GM23248 (cell line): ENCODE measurements at regions not wholly inside any gene's neighbourhood (a gene's known extent, or its start where the extent isn't known, plus 50 kb on each side); places are given as distances from the start of the nearest gene placed in this dataset.

ENCODE experiments used
- DNase-seq: peaks from one replicate; pipeline ENCODE4 v3.0.0-alpha.2; 2015
- H2AFZ ChIP-seq: fragments of 200-600 bp; sonication (generic); 2 replicates; pipeline ENCODE4 v1.6.1; 2016; ENCODE audit warnings: antibody characterized with exemption
- H3F3A ChIP-seq: fragments of 200-600 bp; sonication (generic); 2 replicates; pipeline ENCODE4 v1.6.1; 2016; ENCODE audit warnings: mild to moderate bottlenecking, antibody characterized with exemption, mixed run types; ENCODE audit not compliant: insufficient read depth
- H3K27ac ChIP-seq: fragments of 200-600 bp; sonication (generic); 2 replicates; pipeline ENCODE4 v1.5.1; 2016; ENCODE audit warnings: mild to moderate bottlenecking
- H3K27me3 ChIP-seq: fragments of 200-600 bp; sonication (generic); replicated peaks from 2 replicates; pipeline ENCODE4 v1.6.1; 2016; ENCODE audit warnings: mild to moderate bottlenecking; ENCODE audit not compliant: insufficient read depth
- H3K36me3 ChIP-seq: fragments of 200-600 bp; sonication (generic); 2 replicates; pipeline ENCODE4 v1.6.1; 2016; ENCODE audit warnings: low read depth, mild to moderate bottlenecking
- H3K4me1 ChIP-seq: fragments of 200-600 bp; sonication (generic); 2 replicates; pipeline ENCODE4 v1.6.1; 2016; ENCODE audit warnings: mild to moderate bottlenecking; ENCODE audit not compliant: insufficient read depth
- H3K4me2 ChIP-seq: fragments of 200-600 bp; sonication (generic); one replicate; pipeline ENCODE4 v1.6.1; 2016; ENCODE audit warnings: mild to moderate bottlenecking; ENCODE audit not compliant: unreplicated experiment
- H3K4me3 ChIP-seq: fragments of 200-600 bp; sonication (generic); 2 replicates; pipeline ENCODE4 v1.5.1; 2016; ENCODE audit warnings: mild to moderate bottlenecking
- H3K79me2 ChIP-seq: fragments of 200-600 bp; sonication (generic); 2 replicates; pipeline ENCODE4 v1.6.1; 2016; ENCODE audit warnings: mild to moderate bottlenecking; ENCODE audit not compliant: insufficient read depth
- H3K9ac ChIP-seq: fragments of 200-600 bp; sonication (generic); 2 replicates; pipeline ENCODE4 v1.6.1; 2016; ENCODE audit warnings: mild to moderate bottlenecking
- H3K9me2 ChIP-seq: fragments of 200-600 bp; sonication (generic); 2 replicates; pipeline ENCODE4 v1.6.1; 2016; ENCODE audit warnings: mixed run types, mild to moderate bottlenecking, moderate library complexity; ENCODE audit not compliant: insufficient read depth
- H3K9me3 ChIP-seq: fragments of 200-600 bp; sonication (generic); one replicate; pipeline ENCODE4 v1.6.1; 2017; ENCODE audit warnings: low read depth
- H4K20me1 ChIP-seq: fragments of 200-600 bp; sonication (generic); 2 replicates; pipeline ENCODE4 v1.6.0; 2016; ENCODE audit not compliant: insufficient read depth
- EZH2 ChIP-seq: fragments of 200-600 bp; sonication (generic); IDR thresholded peaks from 2 replicates; pipeline ENCODE4 v1.6.1; 2018; ENCODE audit warnings: antibody characterized with exemption, mild to moderate bottlenecking; ENCODE audit not compliant: insufficient read depth, poor library complexity, severe bottlenecking
- EZH2phosphoT487 ChIP-seq: fragments of 200-600 bp; sonication (generic); IDR thresholded peaks from 2 replicates; pipeline ENCODE4 v1.6.1; 2018; ENCODE audit warnings: antibody characterized with exemption, moderate library complexity, mild to moderate bottlenecking, low read depth; ENCODE audit not compliant: insufficient read depth
- WGBS, 2 experiments: methylation state at CpG; one replicate each; pipeline ENCODE4 v1.1.6; 2015 to 2017; ENCODE audit warnings: low lambda C conversion rate in 2 of 2, low coverage in 1 of 2; ENCODE audit errors: missing lambda C conversion rate in 2 of 2; 5-methylcytosine and 5-hydroxymethylcytosine counted together
- in situ Hi-C: fragments of 300-500 bp; cut with MboI; formaldehyde crosslinking; loops from 2 replicates; pipeline ENCODE4 v1.15.0; 2020

- Histone ChIP-seq H4K20me1 (no peaks in the 10 kb centered on the region), H3K36me3 (no peaks in the 10 kb centered on the region), H3K9ac (no peak overlapping the region), H2AFZ (no peak overlapping the region), H3K4me2 (no peak overlapping the region), H3K4me1 (no peaks in the 10 kb centered on the region), H3F3A (no peaks in the 10 kb centered on the region), H3K79me2 (no peaks in the 10 kb centered on the region), H3K27ac (no peak overlapping the region), H3K9me3 (no peaks in the 10 kb centered on the region), H3K4me3 (no peak overlapping the region), H3K9me2 (no peaks in the 10 kb centered on the region; the same call in 1 of the 2 replicates), H3K27me3 (no peaks in the 10 kb centered on the region)
- no peak for DNase-seq
- in situ Hi-C loops = no loop called here
- TF ChIP-seq EZH2 (no peak), EZH2phosphoT487 (no peak)
- WGBS, 2 experiments = 11 to 12% methylated on average over 13 of the region's 13 CpGs
Measured at GRCh38 chr1:106290805-106291501, 765.5 kb upstream of the PRMT6 start.

GRCh38 chr1:106292130-106292529, 764.3 kb upstream of the PRMT6 start:
- Histone ChIP-seq H2AFZ (no peak overlapping the region), H3K4me1 (no peaks in the 10 kb centered on the region), H3K36me3 (no peaks in the 10 kb centered on the region), H3K79me2 (no peaks in the 10 kb centered on the region), H4K20me1 (no peaks in the 10 kb centered on the region), H3K9ac (no peak overlapping the region), H3K9me3 (no peaks in the 10 kb centered on the region), H3K4me2 (no peak overlapping the region), H3F3A (no peaks in the 10 kb centered on the region), H3K4me3 (no peak overlapping the region), H3K9me2 (no peaks in the 10 kb centered on the region; the same call in 1 of the 2 replicates), H3K27ac (no peak overlapping the region), H3K27me3 (no peaks in the 10 kb centered on the region)
- no peak for DNase-seq
- in situ Hi-C loops = no loop called here
- TF ChIP-seq EZH2 (no peak), EZH2phosphoT487 (no peak)
- 27 to 29% methylated on average over 4 of the region's 4 CpGs for WGBS, 2 experiments

GRCh38 chr1:106296431-106296830, 760.0 kb upstream of the PRMT6 start:
- in situ Hi-C loops = no loop called here
- Histone ChIP-seq H3K9me3 (no peaks in the 10 kb centered on the region), H3F3A (no peaks in the 10 kb centered on the region)

GRCh38 chr1:106304106-106304505, 752.4 kb upstream of the PRMT6 start:
- Histone ChIP-seq H3F3A (no peaks in the 10 kb centered on the region), H3K9me2 (no peaks in the 10 kb centered on the region), H3K27me3 (no peaks in the 10 kb centered on the region), H3K4me1 (no peaks in the 10 kb centered on the region), H2AFZ (no peak overlapping the region), H3K9me3 (peaks cover 10% of the 10 kb centered on the region), H3K79me2 (no peaks in the 10 kb centered on the region), H3K36me3 (no peaks in the 10 kb centered on the region), H3K9ac (no peak overlapping the region), H4K20me1 (no peaks in the 10 kb centered on the region), H3K4me3 (no peak overlapping the region), H3K27ac (no peak overlapping the region), H3K4me2 (no peak overlapping the region)
- in situ Hi-C loops = no loop called here
- WGBS, 2 experiments = 2 to 5% methylated on average over 3 of the region's 3 CpGs
- DNase-seq = no peak
- TF ChIP-seq EZH2phosphoT487 (no peak), EZH2 (no peak)

More at GRCh38 chr1:106296431-106296830, 760.0 kb upstream of the PRMT6 start:
- H3K9ac ChIP-seq = no peak overlapping the region
- no peak overlapping the region for H3K4me2 ChIP-seq
- H3K27ac ChIP-seq = no peak overlapping the region
- no peaks in the 10 kb centered on the region for H3K4me1 ChIP-seq
- no peaks in the 10 kb centered on the region for H3K9me2 ChIP-seq
- no peaks in the 10 kb centered on the region for H3K79me2 ChIP-seq
- WGBS, 2 experiments = 34 to 35% methylated on average over 1 of the region's 1 CpG
- H3K4me3 ChIP-seq = no peak overlapping the region
- TF ChIP-seq EZH2phosphoT487 (no peak), EZH2 (no peak)
- DNase-seq = no peak
- H3K36me3 ChIP-seq = no peaks in the 10 kb centered on the region
- no peak overlapping the region for H2AFZ ChIP-seq
- H3K27me3 ChIP-seq = no peaks in the 10 kb centered on the region
- no peaks in the 10 kb centered on the region for H4K20me1 ChIP-seq

GRCh38 chr1:106319612-106320011, 736.9 kb upstream of the PRMT6 start:
- no peak for TF ChIP-seq EZH2phosphoT487
- no peak for TF ChIP-seq EZH2
- no peak for DNase-seq
- no peaks in the 10 kb centered on the region for H4K20me1 ChIP-seq
- H3K27ac ChIP-seq = no peak overlapping the region
- no peak overlapping the region for H2AFZ ChIP-seq
- H3K9ac ChIP-seq = no peak overlapping the region
- 17 to 22% methylated on average over 3 of the region's 3 CpGs for WGBS, 2 experiments
- no peaks in the 10 kb centered on the region for H3K9me3 ChIP-seq
- H3K27me3 ChIP-seq = no peaks in the 10 kb centered on the region
- H3K4me2 ChIP-seq = no peak overlapping the region
- H3F3A ChIP-seq = no peaks in the 10 kb centered on the region
- H3K4me1 ChIP-seq = no peaks in the 10 kb centered on the region
- no peaks in the 10 kb centered on the region for H3K79me2 ChIP-seq
- H3K36me3 ChIP-seq = no peaks in the 10 kb centered on the region
- no peak overlapping the region for H3K4me3 ChIP-seq
- H3K9me2 ChIP-seq = no peaks in the 10 kb centered on the region
- in situ Hi-C loops = no loop called here
